Activated CD4-positive, CD25-positive, alpha-beta regulatory T cell treated with anti-CD3 and anti-CD28 coated beads, Interleukin-2, amount 50 U/mL, for 72 hours (primary cell): ENCODE measurements at regions not wholly inside any gene's neighbourhood (a gene's known extent, or its start where the extent isn't known, plus 50 kb on each side); places are given as distances from the start of the nearest gene placed in this dataset.
"Not testable (repeated sequence)": the region's sequence is repeated elsewhere in the genome, so short reads cannot be mapped to it uniquely, and the experiment has no call there.

ENCODE experiments used
- DNase-seq: peaks from one replicate; pipeline ENCODE4 v3.0.0; 2021

GRCh38 chr18:40179729-40180461 lies 1775.1 kb upstream of the PIK3C3 start:
- no peak for DNase-seq

- DNase-seq = no peak
These were observed 1787.0 kb upstream of the PIK3C3 start for GRCh38 chr18:40168026-40168425.

DNA sequence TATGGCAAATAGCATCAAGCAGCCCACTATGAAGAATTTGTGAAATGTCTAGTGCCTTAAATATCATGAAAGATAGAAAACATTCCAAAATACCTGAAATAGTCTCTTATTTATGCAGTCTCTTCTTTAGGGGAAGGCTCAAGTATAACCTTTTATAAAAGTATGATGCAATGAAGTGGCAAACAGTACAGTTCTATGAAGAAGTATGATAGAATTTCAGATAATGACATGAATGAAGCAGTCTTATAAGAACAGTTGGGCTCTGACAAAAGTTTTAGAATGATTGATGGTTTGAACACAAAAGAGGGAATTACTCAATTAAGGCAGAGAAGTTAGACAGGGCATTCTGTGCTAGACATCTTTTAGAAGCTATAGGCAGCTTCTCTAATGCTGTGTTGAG lies 1791.8 kb upstream of the PIK3C3 start:
- no peak for DNase-seq

GRCh38 chr18:40160361-40160760 lies 1794.7 kb upstream of the PIK3C3 start:
- DNase-seq = no peak

DNA sequence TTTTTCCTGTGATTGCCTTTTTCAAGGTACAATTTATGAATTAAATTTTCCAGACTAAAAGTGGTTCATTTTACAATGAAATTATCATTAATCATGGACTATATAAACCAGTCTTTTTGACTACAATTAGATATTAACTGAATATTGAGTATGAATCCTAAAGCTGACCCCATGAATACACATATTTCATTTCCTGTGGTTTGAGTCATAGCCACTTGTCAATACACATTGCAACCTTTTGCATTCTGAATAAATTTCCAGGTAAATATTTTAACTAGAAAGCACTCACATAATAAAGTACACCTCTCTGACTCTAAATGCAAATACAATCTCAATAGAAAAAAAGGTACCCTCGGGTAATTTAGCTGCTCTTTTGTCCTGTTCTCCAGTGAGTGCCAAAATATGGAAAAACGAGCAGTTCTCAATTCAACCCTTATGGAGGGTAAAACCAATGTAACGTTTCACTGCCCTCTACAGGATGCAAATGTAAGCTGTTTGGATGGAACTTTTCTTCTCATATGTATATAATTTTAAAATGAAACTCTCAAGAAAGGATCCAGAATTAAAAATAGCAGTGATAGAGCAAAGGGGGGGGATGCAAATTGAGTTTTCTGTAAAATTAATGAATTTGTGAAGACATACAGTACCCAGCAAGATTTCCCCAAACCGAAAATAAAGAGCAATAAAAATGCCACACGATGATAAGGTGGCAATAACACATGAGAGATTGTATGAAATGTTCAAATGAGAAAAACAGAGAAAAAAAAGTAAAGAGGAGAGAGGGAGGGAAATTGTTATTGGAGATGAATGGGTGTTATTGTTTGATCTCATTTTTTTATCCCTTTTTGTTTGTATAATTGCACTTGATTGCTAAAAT lies 1795.7 kb upstream of the PIK3C3 start:
- DNase-seq = no peak

DNA sequence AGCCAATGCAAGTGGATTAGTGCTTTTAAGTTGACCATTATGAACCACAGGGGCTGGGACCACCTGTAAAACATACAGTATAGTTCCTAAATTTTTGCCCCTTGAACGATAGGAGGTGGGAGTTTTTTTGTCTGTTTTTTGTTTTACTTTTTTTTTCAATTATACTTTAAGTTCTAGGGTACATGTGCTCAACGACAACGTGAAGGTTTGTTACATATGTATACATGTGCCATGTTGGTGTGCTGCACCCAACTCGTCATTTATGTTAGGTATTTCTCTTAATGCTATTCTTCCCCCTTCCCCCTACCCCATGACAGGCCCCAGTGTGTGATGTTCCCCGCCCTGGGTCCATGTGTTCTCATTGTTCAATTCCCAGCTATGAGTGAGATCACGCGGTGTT lies 1797.9 kb upstream of the PIK3C3 start:
- no peak for DNase-seq

- DNase-seq = no peak
These were observed 1802.2 kb upstream of the PIK3C3 start for GRCh38 chr18:40152859-40153258.

DNA sequence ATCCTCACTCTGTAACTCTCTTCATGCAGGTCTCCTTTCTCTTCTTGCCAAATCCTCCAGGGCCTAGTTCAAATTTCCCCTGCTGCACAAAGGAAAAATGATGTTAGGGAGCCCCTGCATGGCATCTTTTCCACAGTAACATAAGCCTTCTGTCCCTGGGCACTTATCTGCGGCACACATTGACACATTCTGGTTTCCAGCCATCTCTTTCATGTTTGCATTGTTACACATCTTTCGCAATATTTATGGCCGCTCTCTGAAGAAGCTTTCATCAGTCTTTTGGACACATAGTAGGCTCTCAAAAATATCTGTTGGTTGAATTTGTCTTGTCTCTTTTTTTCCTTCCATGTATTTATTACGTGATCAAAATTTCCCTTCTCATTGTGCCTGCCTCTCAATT lies 1806.1 kb upstream of the PIK3C3 start:
- no peak for DNase-seq

DNA sequence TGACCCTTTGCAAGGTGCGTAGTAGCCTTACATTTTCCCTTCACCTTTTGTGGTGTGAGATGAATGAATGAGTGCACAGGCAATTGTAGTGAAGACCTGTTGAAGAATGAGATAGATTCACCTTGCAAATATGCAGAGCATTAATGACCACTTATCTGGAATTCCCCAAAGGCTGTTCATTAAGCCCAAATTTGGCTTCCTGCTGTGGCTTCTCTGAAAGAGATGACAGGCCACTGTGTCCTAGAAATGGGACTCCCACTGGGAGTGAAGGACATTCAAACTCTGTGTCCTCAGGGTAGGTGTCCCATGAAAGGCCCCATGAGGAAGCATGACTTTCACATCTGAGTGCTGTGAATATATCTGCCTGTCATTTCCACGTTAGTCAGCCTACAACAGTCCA lies 1821.8 kb upstream of the PIK3C3 start:
- DNase-seq = no peak

DNA sequence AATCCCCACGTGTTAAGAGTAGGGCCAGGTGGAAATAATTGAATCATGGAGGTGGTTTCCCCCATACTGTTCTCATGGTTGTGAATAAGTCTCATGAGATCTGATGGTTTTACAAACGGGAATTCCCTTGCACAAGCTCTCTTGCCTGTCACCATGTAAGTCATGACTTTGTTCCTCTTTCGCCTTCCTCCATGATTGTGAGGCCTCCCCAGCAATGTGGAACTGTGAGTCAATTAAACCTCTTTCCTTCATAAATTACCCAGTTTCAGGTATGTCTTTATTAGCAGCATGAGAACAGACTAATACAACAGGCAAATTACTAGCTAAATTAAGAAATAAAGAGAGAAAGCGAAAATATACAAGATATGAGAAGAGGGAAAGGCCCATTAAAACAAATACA lies 1822.6 kb upstream of the PIK3C3 start:
- not testable (repeated sequence) for DNase-seq

GRCh38 chr18:40124107-40124506 lies 1830.9 kb upstream of the PIK3C3 start:
- DNase-seq = no peak

- DNase-seq = no peak
These were observed 1834.1 kb upstream of the PIK3C3 start for GRCh38 chr18:40120796-40121391.

DNA sequence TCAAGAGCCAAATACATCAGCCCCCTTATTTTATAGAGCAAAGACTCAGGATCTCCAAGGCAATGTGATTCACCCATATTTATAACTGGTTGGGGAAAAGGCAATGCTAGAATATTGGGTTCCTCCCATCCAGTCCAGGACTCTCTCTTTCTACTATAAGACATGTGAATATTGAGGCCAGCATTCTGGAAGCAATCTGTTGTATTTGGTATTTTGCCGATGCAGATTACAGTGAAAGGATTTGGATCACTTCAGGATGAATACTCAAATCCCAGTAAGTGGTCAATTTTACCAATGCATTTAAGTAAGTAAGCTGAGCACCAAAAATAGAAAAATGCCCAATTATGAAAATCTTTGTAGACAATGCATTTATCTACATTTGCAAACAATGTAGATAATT lies 1834.7 kb upstream of the PIK3C3 start:
- no peak for DNase-seq

GRCh38 chr18:40119581-40119980 lies 1835.5 kb upstream of the PIK3C3 start:
- DNase-seq = not testable (repeated sequence)

DNA sequence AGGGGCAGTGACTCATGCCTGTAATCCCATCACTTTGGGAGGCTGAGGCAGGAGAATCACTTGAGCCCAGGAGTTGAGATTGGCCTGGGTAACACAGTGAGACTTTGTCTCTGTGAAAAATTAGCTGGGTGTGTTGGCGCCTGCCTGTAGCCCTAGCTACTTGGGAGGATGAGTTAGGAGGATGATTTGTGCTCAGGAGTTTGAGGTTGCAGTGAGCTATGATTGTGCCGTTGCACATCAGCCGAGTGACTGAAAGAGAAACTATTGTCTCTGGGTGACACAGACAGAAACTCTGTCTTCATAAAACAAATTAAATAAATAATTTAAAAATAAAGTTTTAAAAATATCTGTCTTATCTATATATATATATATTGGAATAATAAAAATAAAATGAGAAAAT lies 1844.6 kb upstream of the PIK3C3 start:
- no peak for DNase-seq

- DNase-seq = no peak
These were observed 1845.6 kb upstream of the PIK3C3 start for GRCh38 chr18:40109252-40110049.

DNA sequence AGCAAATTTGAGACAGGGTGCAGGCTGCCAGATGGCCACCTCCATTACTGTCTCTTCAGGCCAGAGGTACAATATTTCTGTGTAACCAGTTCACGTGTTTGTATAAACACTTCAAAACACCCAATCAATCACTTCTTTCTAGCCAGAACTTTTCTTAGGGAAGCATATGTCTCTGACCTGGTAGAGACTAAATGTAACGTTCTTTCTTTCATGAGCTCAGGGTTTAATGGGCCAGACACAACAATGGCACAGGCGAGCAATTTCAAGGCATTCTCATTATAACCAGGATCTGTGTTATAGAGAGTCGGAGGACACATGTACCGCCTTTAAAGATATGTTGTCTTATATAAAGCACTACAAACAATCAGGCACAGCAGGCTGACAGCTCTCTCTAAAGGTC lies 1846.4 kb upstream of the PIK3C3 start:
- DNase-seq = no peak

- no peak for DNase-seq
These were observed 1852.1 kb upstream of the PIK3C3 start for GRCh38 chr18:40102903-40103302.

GRCh38 chr18:40099641-40100040 lies 1855.4 kb upstream of the PIK3C3 start:
- no peak for DNase-seq

GRCh38 chr18:40096675-40097074 lies 1858.4 kb upstream of the PIK3C3 start:
- no peak for DNase-seq

DNA sequence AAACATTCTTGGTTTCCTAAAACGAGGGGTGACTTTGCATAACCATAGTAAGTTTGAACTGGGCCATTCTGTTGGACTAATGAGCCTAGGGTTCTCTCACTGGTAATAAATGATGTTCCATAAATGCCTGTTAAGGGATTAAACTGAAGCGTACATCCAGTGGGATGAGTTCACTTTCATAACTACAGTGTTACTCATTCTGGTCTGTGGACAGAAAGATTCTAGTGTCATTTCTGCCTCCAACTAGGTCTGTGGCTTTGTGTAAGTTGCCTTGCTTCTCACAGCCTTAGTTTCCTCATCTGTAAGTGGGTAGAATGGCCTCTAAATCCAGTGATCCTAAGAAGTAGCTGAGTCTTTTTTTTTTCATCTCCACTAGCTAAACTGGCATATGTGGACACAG lies 1860.6 kb upstream of the PIK3C3 start:
- no peak for DNase-seq

DNA sequence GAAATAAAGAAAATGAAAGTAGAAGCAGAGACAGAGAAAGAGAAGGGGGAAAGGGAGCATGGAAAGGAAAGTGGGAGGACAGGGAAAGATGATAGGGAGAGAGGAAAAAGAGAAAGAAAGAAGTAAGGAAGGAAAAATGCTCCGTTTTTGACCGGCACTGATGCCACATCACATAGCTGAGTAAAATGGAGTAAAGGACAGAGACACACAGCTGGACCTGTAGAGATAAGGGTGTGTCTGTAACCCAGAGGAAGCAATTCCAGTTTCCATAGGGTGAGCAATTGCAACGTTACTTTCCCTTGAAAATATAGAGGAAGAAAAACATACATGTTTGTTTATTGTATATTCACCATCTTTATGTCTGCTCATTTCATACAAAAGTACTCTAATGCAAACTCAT lies 1866.9 kb upstream of the PIK3C3 start:
- no peak for DNase-seq

GRCh38 chr18:40079786-40080185 lies 1875.2 kb upstream of the PIK3C3 start:
- no peak for DNase-seq
